Mesodermal cell (in vitro differentiated cells): ENCODE measurements at regions not wholly inside any gene's neighbourhood (a gene's known extent, or its start where the extent isn't known, plus 50 kb on each side); places are given as distances from the start of the nearest gene placed in this dataset.
"Not testable (repeated sequence)": the region's sequence is repeated elsewhere in the genome, so short reads cannot be mapped to it uniquely, and the experiment has no call there.

Experiments
- H3K27ac ChIP-seq: 2 replicates; pipeline ENCODE4 v1.7.0; 2013; ENCODE audit warnings: mild to moderate bottlenecking, low read depth, low read length, moderate library complexity; ENCODE audit not compliant: severe bottlenecking
- H3K36me3 ChIP-seq: 2 replicates; pipeline ENCODE4 v1.7.1; 2013; ENCODE audit warnings: mild to moderate bottlenecking, low read length, moderate library complexity; ENCODE audit not compliant: control insufficient read depth, insufficient read depth
- H3K4me1 ChIP-seq: one replicate; pipeline ENCODE4 v1.7.1; 2013; ENCODE audit warnings: mild to moderate bottlenecking, low read length; ENCODE audit not compliant: insufficient read depth, control insufficient read depth, poor library complexity, severe bottlenecking
- H3K4me3 ChIP-seq: 2 replicates; pipeline ENCODE4 v1.7.0; 2013; ENCODE audit warnings: low read length, control low read depth, mild to moderate bottlenecking; ENCODE audit not compliant: insufficient read depth, poor library complexity, severe bottlenecking; ENCODE audit errors: extremely low read depth
- H3K9me3 ChIP-seq: 2 replicates; pipeline ENCODE4 v1.7.1; 2013; ENCODE audit warnings: mild to moderate bottlenecking, low read length, moderate library complexity; ENCODE audit not compliant: control insufficient read depth
- WGBS, 2 experiments: methylation state at CpG; one replicate each; pipeline ENCODE4 v1.1.5; 2013; ENCODE audit warnings: missing lambda C conversion rate in 2 of 2; ENCODE audit not compliant: insufficient coverage in 2 of 2; 5-methylcytosine and 5-hydroxymethylcytosine counted together

DNA sequence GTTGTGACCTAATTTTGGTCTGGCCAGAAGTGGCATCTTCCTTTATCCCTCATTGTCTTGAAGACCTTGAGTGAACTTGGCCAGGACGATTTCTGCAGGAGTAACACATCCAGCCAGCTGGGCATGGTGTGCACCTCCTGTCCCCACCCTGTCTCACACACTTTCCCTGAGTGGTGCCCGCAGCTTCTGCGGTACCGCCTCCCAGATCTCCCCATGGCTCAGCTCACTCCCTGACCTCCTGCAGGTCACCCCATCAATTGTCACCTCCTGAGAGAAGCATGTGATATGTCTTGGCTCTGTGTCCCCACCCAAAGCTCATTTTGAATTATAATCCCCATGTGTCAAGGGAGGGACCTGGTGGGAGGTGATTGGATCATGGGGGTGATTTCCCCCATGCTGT, 50.2 kb upstream of the TP53I11 start:
- Histone ChIP-seq H3K27ac (no peak overlapping the region), H3K4me3 (no peak overlapping the region), H3K4me1 (no peaks in the 10 kb centered on the region), H3K9me3 (no peaks in the 10 kb centered on the region), H3K36me3 (no peaks in the 10 kb centered on the region)
- 84 to 87% methylated on average over 2 to 3 of the region's 4 CpGs for WGBS, 2 experiments

DNA sequence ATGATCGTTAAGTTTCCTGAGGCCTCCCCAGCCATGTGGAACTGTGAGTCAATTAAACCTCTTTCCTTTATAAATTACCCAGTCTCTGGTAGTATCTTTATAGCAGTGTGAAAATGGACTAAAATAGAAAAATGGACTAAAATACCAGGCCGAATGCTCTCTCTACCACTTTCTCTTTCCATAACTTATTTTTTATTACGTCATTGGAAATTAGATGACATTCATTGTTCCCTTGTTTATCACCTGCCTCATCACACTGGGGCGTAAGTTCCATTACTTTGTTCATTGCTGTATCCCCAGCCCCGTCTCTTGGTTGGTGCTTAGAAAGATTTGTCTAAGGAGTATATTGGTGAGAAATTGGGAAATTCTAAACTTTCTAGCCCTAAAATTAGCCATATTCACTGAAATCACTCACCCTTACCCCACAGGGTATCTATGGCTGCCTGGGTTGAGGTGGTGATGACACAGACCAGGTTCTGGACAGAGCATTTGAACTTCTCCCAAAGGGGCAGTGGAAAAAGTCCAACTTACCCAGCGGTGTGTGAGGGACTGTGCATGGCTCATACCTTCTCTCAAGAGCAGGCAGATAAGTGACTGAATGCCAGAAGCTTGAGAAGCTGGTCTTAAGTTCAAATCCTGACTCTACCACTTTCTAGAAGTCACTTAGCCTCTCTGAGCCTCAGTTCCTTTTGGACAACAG, 50.9 kb upstream of the TP53I11 start:
- no peak overlapping the region for H3K4me3 ChIP-seq
- no peaks in the 10 kb centered on the region for H3K4me1 ChIP-seq
- no peaks in the 10 kb centered on the region for H3K9me3 ChIP-seq
- 95 to 100% methylated on average over 2 to 4 of the region's 6 CpGs for WGBS, 2 experiments
- no peaks in the 10 kb centered on the region for H3K36me3 ChIP-seq
- no peak overlapping the region for H3K27ac ChIP-seq

- WGBS, 2 experiments = no CpG with 5 or more reads among the region's 1 CpG
- no peak overlapping the region for H3K4me3 ChIP-seq
These were observed 54.4 kb upstream of the TP53I11 start for GRCh38 chr11:45005106-45005505.

DNA sequence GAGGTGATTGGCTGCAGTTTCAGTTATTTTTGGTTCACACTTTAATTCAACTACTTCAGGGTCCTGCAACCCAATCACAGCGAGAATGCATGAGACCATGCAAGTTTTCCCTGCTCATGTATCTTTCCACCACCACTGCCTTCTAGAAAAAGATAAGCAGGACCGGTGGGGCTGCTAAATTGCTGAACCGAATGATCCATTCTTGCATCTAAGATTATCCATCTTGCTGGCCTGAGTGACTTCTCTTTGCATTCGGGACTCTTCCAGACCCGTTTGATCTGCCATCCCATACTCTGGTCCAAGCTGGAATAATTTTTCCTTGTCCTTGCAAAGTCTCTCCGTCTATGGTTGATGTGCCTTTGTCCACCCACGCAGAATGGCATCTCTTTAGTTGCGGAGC, 56.3 kb upstream of the TP53I11 start:
- H3K4me1 ChIP-seq = no peaks in the 10 kb centered on the region
- no peak overlapping the region for H3K4me3 ChIP-seq
- no peaks in the 10 kb centered on the region for H3K9me3 ChIP-seq
- no peak overlapping the region for H3K27ac ChIP-seq
- 75% methylated on average over 7 to 8 of the region's 8 CpGs for WGBS, 2 experiments
- no peaks in the 10 kb centered on the region for H3K36me3 ChIP-seq

More at GRCh38 chr11:45005106-45005505, 54.4 kb upstream of the TP53I11 start:
- H3K36me3 ChIP-seq = no peaks in the 10 kb centered on the region
- H3K4me1 ChIP-seq = no peaks in the 10 kb centered on the region
- no peaks in the 10 kb centered on the region for H3K9me3 ChIP-seq
- no peak overlapping the region for H3K27ac ChIP-seq

GRCh38 chr11:45015983-45016382, 65.3 kb upstream of the TP53I11 start:
- not testable (repeated sequence) for H3K9me3 ChIP-seq, H3K27ac ChIP-seq, H3K36me3 ChIP-seq, H3K4me1 ChIP-seq, H3K4me3 ChIP-seq
- WGBS, 2 experiments = 67% methylated on average over 3 of the region's 5 CpGs; no CpG with 5 or more reads in 1 of the 2 experiments

DNA sequence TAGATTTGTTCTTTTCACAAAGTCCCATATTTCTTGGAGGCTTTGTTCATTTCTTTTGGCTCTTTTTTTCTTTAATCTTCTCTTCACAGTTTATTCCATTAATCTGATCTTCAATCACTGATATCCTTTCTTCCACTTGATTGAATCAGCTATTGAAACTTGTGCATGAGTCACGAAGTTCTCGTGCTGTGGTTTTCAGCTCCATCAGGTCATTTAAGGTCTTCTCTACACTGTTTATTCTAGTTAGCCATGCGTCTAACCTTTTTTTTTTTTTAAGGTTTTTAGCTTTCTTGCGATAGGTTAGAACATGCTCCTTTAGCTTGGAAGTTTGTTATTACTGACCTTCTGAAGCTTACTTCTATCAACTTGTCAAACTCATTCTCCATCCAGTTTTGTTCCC, 65.8 kb upstream of the TP53I11 start:
- 92 to 100% methylated on average over 2 of the region's 4 CpGs for WGBS, 2 experiments
- not testable (repeated sequence) for H3K4me1 ChIP-seq, H3K36me3 ChIP-seq, H3K4me3 ChIP-seq, H3K27ac ChIP-seq, H3K9me3 ChIP-seq

GRCh38 chr11:45017329-45017728, 66.6 kb upstream of the TP53I11 start:
- Histone ChIP-seq H3K27ac (no peak overlapping the region), H3K9me3 (no peaks in the 10 kb centered on the region), H3K4me1 (peaks cover 15% of the 10 kb centered on the region), H3K4me3 (no peak overlapping the region), H3K36me3 (no peaks in the 10 kb centered on the region)
- 57 to 68% methylated on average over 5 of the region's 6 CpGs for WGBS, 2 experiments

GRCh38 chr11:45021001-45021400, 70.3 kb upstream of the TP53I11 start:
- no peak overlapping the region for H3K27ac ChIP-seq
- peaks cover 21% of the 10 kb centered on the region for H3K4me1 ChIP-seq
- no peak overlapping the region for H3K4me3 ChIP-seq
- no peaks in the 10 kb centered on the region for H3K9me3 ChIP-seq
- H3K36me3 ChIP-seq = no peaks in the 10 kb centered on the region

GRCh38 chr11:45021692-45022141, 71.0 kb upstream of the TP53I11 start:
- no peak overlapping the region for H3K4me3 ChIP-seq
- H3K9me3 ChIP-seq = no peaks in the 10 kb centered on the region
- peaks cover 21% of the 10 kb centered on the region for H3K4me1 ChIP-seq
- no peaks in the 10 kb centered on the region for H3K36me3 ChIP-seq
- 44 to 47% methylated on average over 8 to 9 of the region's 9 CpGs for WGBS, 2 experiments
- H3K27ac ChIP-seq = no peak overlapping the region

DNA sequence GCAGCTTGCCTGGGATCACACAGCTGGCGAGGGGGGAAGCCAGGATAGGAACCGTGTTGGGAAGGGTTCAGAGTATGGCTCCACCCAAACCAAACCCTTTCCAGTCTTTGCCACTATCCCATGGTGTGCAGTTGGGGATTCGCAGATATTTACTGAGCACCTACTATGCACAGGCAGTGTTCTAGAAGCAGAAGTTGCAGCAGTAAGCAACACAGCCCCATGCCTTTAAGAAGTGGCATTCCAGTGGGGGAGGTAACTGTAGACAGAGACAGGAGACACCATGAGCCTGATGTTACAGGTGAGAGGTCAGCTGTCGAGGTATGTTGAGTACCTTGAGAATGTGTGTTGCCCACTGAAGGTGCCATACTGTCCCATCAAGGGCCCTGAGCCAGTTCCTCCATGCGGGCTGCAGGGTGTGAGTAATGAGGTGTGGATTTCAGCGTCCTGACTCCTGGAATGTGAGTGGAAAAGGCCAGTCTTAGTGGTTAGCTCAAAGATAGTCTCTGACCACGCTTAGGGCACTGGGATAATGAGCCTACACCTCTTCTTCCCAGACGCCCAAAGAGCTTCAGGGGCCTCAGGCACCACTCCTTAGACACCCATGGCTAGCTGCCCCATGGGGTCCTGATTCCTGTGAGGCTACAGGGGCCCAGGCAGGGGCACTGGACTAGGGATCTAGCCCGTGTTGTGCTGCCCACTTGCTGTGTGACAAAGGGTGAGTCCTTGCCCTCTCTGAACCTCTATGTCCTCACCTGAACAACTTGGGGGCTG, 71.8 kb upstream of the TP53I11 start:
- 79 to 87% methylated on average over 7 to 9 of the region's 9 CpGs for WGBS, 2 experiments
- no peak overlapping the region for H3K4me3 ChIP-seq

GRCh38 chr11:45023065-45023365, 72.3 kb upstream of the TP53I11 start:
- no peaks in the 10 kb centered on the region for H3K9me3 ChIP-seq
- no peaks in the 10 kb centered on the region for H3K36me3 ChIP-seq
- no peak overlapping the region for H3K27ac ChIP-seq
- no peak overlapping the region for H3K4me3 ChIP-seq
- WGBS, 2 experiments = 98 to 100% methylated on average over 5 of the region's 5 CpGs
- H3K4me1 ChIP-seq = peaks cover 21% of the 10 kb centered on the region

More for the DNA sequence above, 71.8 kb upstream of the TP53I11 start:
- Histone ChIP-seq H3K9me3 (no peaks in the 10 kb centered on the region), H3K27ac (no peak overlapping the region), H3K36me3 (no peaks in the 10 kb centered on the region), H3K4me1 (peaks cover 21% of the 10 kb centered on the region)
